ENCODE measurements at regions not wholly inside any gene's neighbourhood (a gene's known extent, or its start where the extent isn't known, plus 50 kb on each side); places are given as distances from the start of the nearest gene placed in this dataset.
"Not testable (repeated sequence)": the region's sequence is repeated elsewhere in the genome, so short reads cannot be mapped to it uniquely, and the experiment has no call there.

- no peak for DNase-seq
These were observed 161.0 kb upstream of the ANKRD50 start for GRCh38 chr4:124873361-124874171.

GRCh38 chr4:124872659-124873058 lies 160.1 kb upstream of the ANKRD50 start:
- DNase-seq: no peak

DNA sequence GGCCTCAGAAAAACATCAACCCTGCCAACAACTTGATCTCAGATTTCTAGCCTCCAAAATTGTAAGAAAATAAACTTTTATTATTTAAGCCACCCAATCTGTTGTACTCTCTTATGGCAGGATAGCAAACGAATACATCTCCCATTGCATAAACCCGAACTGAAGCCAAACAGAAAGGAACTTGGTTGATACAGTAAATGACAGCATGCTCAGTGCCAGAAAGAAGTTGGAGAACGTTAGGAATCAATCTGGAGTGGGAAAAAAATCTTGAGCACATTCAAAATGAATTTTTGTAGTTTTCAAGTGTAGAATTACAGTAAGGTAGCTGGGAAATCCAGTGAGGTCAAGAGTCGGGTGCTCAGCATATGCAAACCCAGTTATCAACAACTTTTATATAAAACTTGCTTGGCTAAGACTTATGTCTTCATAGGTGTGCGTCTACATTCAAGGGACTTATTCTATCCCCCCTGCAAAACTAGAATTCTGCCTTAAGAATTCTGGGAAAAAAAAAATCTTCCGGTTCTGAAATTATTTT lies 157.5 kb upstream of the ANKRD50 start:
- DNase-seq: no peak

DNA sequence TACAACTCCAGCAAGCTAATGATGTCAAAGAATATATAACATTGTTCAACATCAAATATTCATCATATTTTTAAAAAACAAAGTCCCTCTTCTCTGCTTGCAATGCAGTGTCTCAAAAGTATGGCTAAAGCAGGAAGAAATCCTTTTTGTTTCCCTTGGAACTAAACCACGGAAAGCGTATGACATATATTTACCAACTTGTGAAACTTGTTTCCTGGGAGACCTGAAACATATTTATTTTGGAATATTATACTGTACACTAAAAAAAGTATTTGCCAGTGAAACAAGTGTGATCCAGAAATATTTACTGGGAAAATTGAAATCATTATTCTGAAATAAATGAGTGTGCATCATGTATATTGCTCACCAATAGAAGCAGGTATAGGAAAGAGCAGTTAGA lies 156.0 kb upstream of the ANKRD50 start:
- no peak for DNase-seq

DNA sequence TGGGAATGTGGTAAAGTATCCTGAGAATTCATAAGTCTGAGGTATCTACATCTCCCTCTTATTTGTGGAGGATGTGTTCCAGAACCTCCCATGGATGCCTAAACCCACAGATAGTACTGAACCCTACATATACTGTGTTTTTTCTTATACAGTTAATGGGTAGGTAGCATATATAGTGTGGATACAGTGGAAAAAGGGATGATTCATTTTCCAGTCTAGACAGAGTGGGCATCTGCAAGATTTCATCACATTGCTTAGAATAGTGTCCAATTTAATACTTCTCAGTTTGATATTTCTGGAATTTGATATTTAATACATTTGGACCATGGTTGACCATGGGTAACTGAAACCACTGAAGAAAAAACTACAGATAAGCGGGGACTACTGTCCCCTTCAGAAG lies 155.0 kb upstream of the ANKRD50 start:
- DNase-seq: no peak

DNA sequence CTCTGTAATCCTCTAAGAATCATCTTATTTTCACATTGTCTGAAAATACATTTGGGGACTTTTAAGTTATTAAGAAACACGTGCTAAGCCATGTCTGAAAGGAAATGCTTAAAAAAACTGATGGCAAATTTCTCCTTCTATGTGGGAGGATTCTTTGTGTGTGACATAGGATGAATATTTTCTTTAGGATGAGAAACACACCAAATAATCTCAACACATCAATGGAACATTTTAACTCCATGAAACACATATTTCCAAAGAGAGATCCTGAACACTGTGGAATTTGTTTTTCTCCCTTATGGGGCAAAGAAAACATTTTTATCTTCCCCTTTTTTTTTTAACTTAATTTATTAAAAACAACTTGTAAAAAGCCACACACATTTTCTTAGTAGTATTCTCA lies 153.8 kb upstream of the ANKRD50 start:
- DNase-seq: no peak

GRCh38 chr4:124863040-124863545 lies 150.6 kb upstream of the ANKRD50 start:
- DNase-seq: no peak

- DNase-seq: no peak
These were observed 149.7 kb upstream of the ANKRD50 start for GRCh38 chr4:124862261-124862660.

DNA sequence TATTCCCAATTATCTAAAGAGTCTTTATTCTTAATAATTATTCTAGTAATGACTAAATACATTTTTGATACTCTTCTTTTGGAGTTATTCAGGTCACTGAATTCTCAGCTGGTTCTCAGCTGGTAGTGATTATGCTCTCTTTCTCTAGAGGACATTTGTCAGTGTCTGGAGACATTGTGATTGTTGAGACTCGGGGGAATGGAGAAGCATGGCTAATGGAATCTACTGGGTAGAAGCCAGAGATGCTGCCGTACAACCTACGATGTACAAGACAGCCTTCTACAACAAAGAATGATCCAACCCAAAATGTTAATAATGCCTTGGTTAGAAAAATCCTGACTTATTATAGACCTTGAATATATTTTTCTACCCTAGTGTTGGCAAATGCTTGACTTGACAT lies 149.2 kb upstream of the ANKRD50 start:
- no peak for DNase-seq

- no peak for DNase-seq
These were observed 142.4 kb upstream of the ANKRD50 start for GRCh38 chr4:124854968-124855367.

GRCh38 chr4:124851741-124852140 lies 139.2 kb upstream of the ANKRD50 start:
- DNase-seq: no peak

- no peak for DNase-seq
These were observed 133.8 kb upstream of the ANKRD50 start for GRCh38 chr4:124846306-124846705.

- no peak for DNase-seq
These were observed 127.4 kb upstream of the ANKRD50 start for GRCh38 chr4:124839786-124840390.

- DNase-seq: no peak
These were observed 121.4 kb upstream of the ANKRD50 start for GRCh38 chr4:124833831-124834505.

- no peak for DNase-seq
These were observed 115.8 kb upstream of the ANKRD50 start for GRCh38 chr4:124828382-124828781.

DNA sequence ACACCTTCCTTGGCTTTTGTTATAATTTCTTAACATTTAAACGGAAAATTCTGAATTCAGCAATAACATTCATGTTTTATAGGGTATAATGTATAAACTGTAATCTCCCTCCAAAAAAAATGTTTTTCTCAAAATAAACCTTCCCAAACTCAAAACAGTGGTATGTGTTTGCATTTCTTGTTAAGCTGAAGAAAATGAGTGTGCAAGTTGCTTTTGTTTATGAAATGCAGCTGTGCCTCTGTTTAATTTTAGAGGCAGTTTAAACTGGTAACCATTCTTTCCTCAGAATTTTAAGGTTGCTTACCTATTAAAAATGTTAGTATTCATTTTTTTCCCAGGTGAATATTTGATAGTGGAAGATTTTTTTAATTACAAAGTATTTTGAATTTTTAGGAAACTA lies 105.0 kb upstream of the ANKRD50 start:
- DNase-seq: no peak

DNA sequence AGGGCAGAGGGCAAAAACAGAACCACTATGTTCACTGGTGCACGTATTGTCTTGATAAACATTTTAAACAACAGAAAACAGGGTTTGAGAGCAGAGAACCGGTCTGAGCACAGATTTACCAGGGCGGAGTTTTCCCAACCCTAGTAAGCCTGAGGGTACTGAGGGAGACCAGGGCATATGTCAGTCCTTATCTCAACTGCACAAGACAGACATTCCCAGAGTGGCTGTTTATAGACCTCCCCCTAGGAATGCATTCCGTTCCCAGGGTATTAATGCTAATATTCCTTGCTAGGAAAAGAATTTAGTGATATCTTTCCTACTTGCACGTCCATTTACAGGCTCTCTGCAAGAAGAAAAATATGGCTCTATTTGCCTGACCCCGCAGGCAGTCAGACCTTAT lies 99.7 kb upstream of the ANKRD50 start:
- DNase-seq: not testable (repeated sequence)

- DNase-seq: no peak
These were observed 98.3 kb upstream of the ANKRD50 start for GRCh38 chr4:124810827-124811226.

GRCh38 chr4:124807421-124807820 lies 94.9 kb upstream of the ANKRD50 start:
- no peak for DNase-seq

DNA sequence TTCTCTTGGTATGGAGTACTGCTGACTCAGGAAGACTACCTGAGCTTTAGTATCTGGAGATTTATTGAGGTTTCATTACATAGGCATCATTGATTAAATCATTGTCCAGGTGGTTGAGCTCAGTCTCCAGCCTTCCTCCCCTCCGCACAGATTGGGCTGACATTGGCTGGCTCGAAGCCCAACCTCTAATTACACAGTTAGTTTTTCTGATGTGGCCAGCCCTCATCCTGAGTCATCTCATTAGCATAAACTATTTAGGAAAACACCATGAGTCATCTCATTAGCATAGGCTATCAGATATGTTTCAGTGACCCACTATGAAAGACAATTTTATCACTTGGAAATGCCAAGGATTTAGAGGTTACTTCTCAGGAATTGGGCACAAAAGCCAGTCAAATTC lies 93.9 kb upstream of the ANKRD50 start:
- DNase-seq: no peak

DNA sequence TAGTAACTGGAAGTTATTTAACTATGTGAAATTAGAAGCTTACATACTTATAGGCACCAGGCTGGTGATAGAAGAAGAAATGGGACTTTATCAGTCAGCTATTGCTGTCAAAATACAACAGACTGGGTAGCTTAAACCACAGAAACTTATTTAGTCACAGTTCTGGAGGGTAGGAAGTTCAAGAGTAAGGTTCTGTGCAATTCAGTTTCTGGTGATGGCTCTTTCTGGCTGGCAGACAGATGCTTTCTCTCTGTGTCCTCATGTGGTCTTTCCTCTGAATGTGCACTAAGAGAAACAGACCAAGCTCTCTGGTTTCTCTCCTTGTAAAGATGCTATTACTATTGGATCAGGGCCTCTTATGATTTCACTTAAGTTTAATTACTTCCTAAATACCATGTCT lies 92.1 kb upstream of the ANKRD50 start:
- no peak for DNase-seq

- no peak for DNase-seq
These were observed 91.5 kb upstream of the ANKRD50 start for GRCh38 chr4:124804041-124804440.

GRCh38 chr4:124803641-124804040 lies 91.1 kb upstream of the ANKRD50 start:
- DNase-seq: no peak

GRCh38 chr4:124803026-124803425 lies 90.5 kb upstream of the ANKRD50 start:
- no peak for DNase-seq
